GM18868 (cell line): ENCODE measurements at regions not wholly inside any gene's neighbourhood (a gene's known extent, or its start where the extent isn't known, plus 50 kb on each side); places are given as distances from the start of the nearest gene placed in this dataset.
A peak's percentile ranks its signal among the peaks of the same experiment; 100 is the strongest.

Source experiments
- ATAC-seq: cut with Tn5 transposase; IDR thresholded peaks from one replicate; pipeline ENCODE4 v1.9.1; 2021; ENCODE audit warnings: mild to moderate bottlenecking, moderate library complexity; ENCODE audit not compliant: unreplicated experiment

DNA sequence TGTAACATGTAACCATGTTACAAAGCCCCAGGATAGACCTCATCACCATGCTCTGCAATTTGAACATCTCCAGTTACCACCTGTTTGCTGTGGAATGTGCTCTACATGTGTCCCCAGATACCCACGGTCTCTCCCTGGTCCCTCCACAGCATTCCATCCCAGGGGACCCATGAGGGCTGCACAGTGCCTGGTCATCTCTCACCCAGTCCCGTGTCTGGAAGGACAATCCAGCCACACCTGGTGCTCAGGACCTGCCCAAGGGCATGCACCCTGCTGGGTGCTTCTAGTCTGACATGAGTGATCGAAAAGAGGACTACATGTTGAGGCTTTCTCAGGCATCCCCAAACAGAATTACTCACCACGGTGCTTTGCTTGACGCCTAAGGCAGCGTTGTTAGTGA is 119.6 kb upstream of the ATP10A start:
- no peak for ATAC-seq

DNA sequence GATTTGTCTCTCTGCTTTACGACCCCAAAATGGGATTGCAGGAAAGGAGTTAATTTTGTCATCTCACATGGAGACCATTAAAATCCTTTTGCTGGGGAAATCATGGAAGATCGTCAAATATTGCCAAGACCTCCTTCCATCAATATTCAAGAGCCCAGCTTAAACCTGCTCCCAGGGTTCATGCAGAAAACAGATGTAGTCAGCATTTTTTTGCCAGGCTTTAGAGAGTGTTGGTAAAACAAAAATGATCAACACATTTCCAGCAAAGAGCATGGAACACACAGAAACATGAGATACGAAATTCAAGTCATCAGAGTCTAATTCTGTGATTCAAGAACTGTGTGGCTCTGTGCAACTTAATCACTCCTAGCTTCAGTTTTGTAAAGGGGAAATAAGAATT is 118.0 kb upstream of the ATP10A start:
- no peak for ATAC-seq

DNA sequence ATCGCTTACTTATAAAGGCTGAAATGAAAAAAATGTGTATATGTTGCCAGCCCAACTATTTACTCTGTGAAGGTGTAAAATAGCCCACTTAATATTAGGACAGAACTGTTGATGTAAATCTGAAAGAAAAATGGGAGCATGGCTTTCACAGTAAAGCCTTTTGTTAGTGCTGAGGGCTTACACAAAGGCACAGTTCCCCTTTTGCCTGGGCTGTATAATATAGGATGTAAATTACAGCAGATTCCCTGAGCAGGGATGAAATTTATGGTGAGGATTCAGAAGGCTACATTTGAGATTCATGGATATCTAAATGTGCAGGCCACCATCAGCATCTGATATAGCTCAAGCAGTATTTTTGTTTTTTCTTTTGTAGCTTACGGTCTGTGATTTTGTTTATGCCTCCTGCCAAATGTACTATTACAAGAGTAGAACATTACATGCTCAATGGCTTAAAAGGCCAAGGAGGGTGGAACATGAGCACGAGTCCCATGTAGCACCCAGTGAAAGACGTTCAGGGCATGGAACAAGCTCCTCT is 109.1 kb upstream of the ATP10A start:
- ATAC-seq = no peak

DNA sequence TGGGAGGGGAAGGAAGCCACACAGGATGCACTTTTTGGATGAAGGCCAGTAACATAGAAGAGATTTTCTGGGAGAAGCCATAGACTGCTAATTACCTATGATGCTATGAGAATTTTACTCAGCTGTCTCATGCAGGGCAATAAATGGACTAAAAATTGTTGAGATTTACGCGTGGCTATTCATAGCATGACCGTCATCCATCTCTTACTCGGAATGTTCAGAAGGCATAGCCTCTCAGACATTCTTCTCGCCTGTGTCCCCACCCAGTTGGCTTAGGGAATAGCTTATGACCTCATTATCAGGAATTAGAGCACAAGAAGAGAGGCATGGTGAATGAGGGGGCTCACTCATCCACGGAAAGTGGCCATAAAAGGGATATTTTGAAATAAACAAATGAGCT is 107.9 kb upstream of the ATP10A start:
- no peak for ATAC-seq

DNA sequence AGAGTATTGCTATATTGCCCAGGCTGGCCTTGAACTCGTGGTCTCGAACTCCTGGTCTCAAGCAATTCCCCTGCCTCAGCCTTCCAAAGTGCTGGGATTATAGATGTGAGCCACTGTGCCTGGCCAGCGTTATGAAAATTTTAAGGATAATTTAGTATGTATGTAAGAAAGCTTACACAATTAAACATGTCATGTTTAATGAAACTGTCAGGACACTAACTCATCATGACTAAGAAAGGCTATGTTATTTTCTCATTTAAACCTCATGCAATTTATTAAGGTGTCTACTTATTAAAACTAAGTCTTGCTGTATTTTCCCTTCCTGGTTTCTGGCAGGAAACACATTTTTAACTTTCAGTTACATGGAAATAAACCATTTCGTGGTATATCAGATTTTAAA is 106.8 kb upstream of the ATP10A start:
- ATAC-seq = no peak

DNA sequence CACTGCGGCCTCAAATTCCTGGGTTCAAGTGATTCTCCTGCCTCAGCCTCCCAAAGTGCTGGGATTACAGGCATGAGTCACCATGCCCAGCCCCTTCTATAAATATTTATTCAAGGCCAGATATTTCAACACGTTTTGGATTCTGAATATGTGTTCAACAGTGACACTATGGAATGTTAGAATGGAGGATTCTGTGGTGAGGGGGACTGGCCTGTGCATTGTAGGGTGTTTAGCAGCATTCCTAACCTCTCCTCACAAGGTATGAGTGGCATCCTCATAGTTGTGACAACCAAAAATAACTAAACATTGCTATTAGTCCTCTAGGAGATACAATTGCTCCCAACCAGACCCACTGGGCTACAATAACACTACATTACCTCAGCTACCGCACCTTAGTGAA is 104.0 kb upstream of the ATP10A start:
- ATAC-seq = no peak

DNA sequence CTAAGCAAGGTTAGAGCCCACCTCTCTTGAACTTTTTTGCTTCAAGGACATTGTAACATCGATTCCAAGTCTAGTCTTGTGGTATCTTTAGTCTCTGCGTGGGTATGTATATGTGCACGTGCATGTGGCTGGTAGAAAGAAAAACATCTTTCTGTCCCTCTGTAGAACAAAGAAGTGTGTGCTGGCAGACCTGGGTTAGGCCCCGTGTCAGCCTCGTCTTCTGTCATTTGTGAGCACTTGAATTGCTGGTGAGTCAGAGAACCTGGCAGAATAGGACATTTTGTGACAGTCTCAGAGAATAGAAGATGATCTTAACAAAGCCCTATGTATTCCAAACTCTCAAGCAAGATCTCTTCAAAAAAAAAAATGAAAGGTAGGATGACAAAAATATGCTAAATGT is 102.2 kb upstream of the ATP10A start:
- ATAC-seq = no peak

- no peak for ATAC-seq
Observed at GRCh38 chr15:25960273-25960672, 97.1 kb upstream of the ATP10A start.

DNA sequence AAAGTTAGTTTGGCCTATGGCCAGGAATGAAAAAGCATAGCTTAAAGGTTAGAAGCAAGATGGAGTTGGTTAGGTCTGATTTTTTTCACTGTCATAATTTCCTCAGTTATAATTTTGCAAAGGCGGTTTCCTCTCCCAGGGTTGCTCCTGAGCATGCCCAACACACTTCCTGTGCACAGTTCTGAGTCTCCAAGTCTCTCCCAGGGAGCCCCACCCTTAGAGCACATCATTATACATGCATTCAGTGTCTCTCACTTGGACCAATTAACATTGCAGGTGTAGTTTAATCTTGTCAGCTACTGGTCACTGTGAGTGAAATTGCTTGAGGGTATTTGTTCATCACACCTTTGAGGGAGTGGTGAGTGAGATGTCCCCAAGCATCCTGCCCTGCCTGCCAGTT is 96.0 kb upstream of the ATP10A start:
- ATAC-seq = no peak

- no peak for ATAC-seq
Observed at GRCh38 chr15:25955628-25956027, 92.5 kb upstream of the ATP10A start.

DNA sequence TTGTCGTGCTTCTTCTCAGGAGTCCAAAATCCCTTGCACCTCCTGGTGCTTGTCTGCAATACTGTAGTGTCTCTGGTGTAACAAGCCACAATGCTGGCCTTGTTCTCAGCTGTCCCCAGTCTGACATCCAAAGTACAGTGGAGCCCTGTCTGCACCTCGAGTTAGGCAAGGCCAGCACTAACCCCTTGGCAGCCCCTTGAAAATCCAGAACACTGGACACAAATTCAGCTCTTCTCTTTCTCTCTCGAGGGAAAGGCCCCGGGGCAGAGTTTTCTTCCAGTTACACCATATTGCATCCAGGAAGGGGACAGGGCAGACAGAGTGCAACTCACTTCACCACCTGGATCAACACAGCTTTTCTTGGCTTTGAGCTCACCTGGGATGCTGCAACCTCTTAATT is 91.3 kb upstream of the ATP10A start:
- no peak for ATAC-seq

- ATAC-seq = no peak
Observed at GRCh38 chr15:25950014-25950413, 86.9 kb upstream of the ATP10A start.

DNA sequence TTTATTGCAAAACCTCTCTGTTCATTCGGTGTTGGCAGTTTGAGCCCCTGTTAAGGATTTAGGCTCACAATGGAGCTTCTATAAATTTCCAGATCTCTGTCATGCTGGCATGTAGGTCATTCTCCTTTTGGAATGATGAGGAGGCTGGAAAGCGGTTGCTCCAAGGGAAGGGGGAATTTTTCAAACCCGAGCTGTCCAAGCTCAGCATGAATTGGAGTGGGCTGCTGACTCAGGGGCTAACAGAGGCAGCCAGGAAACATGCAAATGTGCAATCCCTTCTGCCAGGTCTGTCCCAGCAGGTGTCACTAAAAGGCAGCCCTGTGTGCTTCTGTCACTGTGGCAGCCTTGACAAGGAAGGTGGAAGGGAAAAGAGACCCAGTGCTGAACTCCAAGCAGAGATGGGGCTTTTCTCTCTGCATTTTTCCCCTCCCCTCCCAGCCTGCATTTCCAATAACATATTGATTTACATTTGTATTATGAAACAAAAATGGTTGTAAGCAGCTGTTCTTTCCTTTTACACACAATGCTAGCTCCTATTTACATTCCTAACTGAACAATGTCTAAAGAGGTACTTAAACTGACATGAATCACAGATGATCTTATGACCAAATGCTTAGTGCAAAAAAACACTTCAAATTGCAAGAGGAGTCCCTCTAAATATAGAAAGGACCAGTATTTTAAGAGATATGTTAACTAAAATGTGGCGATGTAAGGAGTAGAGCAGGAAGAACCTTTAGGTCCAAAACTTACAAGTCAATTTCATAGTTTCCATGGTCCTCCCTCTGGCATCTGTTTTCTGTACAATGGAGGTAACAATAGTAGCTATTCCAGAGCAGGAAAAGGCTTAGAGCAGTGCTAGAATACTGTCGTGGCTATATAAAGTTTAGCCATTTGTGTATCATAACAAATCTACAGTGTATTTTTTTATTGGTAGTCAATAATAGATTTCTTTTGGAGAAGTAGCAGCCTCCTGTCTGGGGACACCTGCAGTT is 84.5 kb upstream of the ATP10A start:
- no peak for ATAC-seq

DNA sequence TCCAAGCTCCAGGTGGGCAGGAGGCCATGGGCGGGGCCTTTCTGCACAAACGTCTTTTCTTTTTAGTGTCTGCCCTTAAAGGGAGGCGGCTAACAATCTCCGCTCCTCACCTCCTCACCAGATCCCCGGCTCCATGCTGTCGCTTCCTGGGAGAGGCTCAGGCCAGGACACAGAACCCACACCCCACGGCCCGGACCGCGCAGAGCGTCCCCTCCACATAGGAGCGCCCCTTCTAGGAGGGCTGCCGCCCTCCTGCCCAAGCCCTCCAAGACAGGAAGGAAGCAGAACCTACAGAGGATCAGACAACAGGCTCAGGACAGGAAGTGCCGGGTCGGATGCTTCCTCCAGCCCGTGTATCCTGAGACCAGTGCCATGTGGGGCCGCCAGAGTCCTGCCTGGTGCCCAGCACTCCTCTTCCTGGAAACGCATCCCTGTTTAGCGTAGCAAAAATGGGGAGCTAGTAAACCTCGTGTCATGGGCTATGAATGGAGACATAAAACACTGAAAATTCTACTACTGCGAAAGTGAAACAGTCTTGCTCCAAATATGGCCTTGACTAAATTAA is 83.2 kb upstream of the ATP10A start:
- no peak for ATAC-seq

DNA sequence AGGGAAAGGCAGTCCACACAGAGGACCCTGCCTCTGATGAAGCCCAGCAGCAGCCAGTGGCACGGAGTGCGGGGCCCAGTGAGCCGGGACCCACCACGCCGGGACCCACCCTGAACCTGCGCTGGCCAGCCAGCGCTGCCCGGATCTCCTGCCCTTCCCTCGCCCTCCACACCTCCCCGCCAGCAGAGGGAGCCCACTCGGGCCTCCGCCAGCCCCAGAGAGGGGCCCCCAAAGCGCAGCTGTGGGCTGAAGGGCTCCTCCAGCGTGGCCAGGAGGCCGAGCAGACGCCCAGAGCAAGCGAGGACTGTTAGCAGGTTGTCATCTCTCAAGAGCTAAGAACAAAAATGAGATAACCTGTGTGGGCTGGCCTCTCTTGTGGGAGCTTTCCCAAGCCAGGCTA is 81.3 kb upstream of the ATP10A start:
- no peak for ATAC-seq

GRCh38 chr15:25943831-25944230 is 80.7 kb upstream of the ATP10A start:
- ATAC-seq = no peak

DNA sequence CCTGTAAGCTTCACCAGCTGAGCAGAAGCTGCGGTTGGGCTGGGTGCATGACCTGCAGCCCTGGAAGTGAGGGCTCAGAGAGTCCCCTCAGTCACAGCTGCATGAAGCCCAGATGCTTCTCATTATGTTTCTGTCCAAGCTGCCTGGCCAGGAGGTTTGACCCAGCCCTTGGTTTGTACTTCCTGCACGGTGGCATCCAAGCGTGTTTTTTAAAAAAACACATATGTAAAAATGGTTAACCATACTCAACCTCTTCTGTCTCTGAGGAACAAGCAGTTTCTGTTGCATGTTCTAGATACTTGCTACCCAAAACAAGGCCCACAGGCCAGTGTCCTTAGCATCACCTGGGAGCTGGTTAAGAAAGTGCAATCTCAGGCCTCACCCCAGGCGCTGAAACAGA is 76.0 kb upstream of the ATP10A start:
- peak; percentile 64 for ATAC-seq

GRCh38 chr15:25937796-25938195 is 74.7 kb upstream of the ATP10A start:
- ATAC-seq = no peak

GRCh38 chr15:25936004-25936403 is 72.9 kb upstream of the ATP10A start:
- ATAC-seq = no peak

GRCh38 chr15:25933456-25934158 is 70.5 kb upstream of the ATP10A start:
- peak; percentile 94 for ATAC-seq

DNA sequence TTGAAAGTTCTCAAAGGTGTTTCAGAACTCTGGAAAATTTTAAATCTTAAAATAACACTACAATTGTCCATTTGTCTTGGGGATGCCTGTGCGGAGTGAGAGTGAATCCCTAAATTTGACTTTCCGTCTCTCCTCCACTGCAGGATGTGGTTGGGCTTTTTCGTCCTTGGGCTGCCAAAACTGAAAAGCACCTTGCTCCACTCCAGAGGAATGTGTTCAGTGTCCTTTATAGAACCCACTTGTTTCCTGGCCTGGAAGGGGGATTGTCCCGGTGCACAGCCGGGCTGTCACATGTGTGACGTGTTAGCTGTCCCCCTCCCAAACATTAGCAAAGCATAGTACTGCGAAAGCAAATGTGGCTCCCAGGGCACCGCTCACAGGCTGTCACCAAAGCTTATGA is 69.6 kb upstream of the ATP10A start:
- no peak for ATAC-seq

- ATAC-seq = no peak
Observed at GRCh38 chr15:25931851-25932250, 68.7 kb upstream of the ATP10A start.
